ENCODE measurements at regions not wholly inside any gene's neighbourhood (a gene's known extent, or its start where the extent isn't known, plus 50 kb on each side); places are given as distances from the start of the nearest gene placed in this dataset.

- no peak for TF ChIP-seq CTCF (IDR thresholded peaks at IDR 0.05; ENCODE audit: insufficient read depth, low read length)
- no peak for TF ChIP-seq POLR2AphosphoS5 (IDR thresholded peaks at IDR 0.05; ENCODE audit: low read depth)
- no peak for TF ChIP-seq REST (IDR thresholded peaks at IDR 0.05; ENCODE audit: insufficient replicate concordance, low read depth)
- no peak for TF ChIP-seq GABPA (IDR thresholded peaks at IDR 0.05; ENCODE audit: low read depth)
Measured at GRCh38 chr7:109073543-109073942, 503.9 kb downstream of the DNAJB9 start.

Data from HL-60 (cell line).